DOHH2 (cell line): ENCODE measurements at regions not wholly inside any gene's neighbourhood (a gene's known extent, or its start where the extent isn't known, plus 50 kb on each side); places are given as distances from the start of the nearest gene placed in this dataset.
"Not testable (repeated sequence)": the region's sequence is repeated elsewhere in the genome, so short reads cannot be mapped to it uniquely, and the experiment has no call there.

Experiments
- H3F3A ChIP-seq: fragments of 200-600 bp; sonication (generic), shearing (Covaris generic); 2 replicates; pipeline ENCODE4 v1.6.0; 2016; ENCODE audit warnings: antibody characterized with exemption, mild to moderate bottlenecking; ENCODE audit not compliant: control insufficient read depth, insufficient read depth
- H3K27ac ChIP-seq: fragments of 200-600 bp; sonication (generic); 2 replicates; pipeline ENCODE4 v1.5.1; 2014; ENCODE audit warnings: low read depth, mild to moderate bottlenecking, low read length, moderate library complexity
- H3K27me3 ChIP-seq: fragments of 200-600 bp; sonication (generic); 2 replicates; pipeline ENCODE4 v1.6.1; 2014; ENCODE audit warnings: mild to moderate bottlenecking, low read length, mixed read lengths; ENCODE audit not compliant: control insufficient read depth
- H3K36me3 ChIP-seq: fragments of 200-600 bp; sonication (generic); 2 replicates; pipeline ENCODE4 v1.6.1; 2014; ENCODE audit warnings: mild to moderate bottlenecking, low read length, moderate library complexity, mixed read lengths; ENCODE audit not compliant: control insufficient read depth
- H3K4me1 ChIP-seq: fragments of 200-600 bp; sonication (generic); 2 replicates; pipeline ENCODE4 v1.6.1; 2014; ENCODE audit warnings: mild to moderate bottlenecking, low read length, mixed read lengths; ENCODE audit not compliant: control insufficient read depth
- H3K4me2 ChIP-seq: fragments of 200-600 bp; sonication (generic); 2 replicates; pipeline ENCODE4 v1.6.0; 2014; ENCODE audit warnings: mild to moderate bottlenecking, low read length, moderate library complexity
- H3K4me3 ChIP-seq: fragments of 200-600 bp; sonication (generic); 2 replicates; pipeline ENCODE4 v1.5.1; 2014; ENCODE audit warnings: mild to moderate bottlenecking, low read length, mixed read lengths
- H3K79me2 ChIP-seq: fragments of 200-600 bp; sonication (generic); 2 replicates; pipeline ENCODE4 v1.6.1; 2014; ENCODE audit warnings: mild to moderate bottlenecking, low read length, mixed read lengths; ENCODE audit not compliant: control insufficient read depth
- H3K9me2 ChIP-seq: fragments of 200-600 bp; sonication (generic); replicated peaks from 2 replicates; pipeline ENCODE4 v1.6.1; 2014; ENCODE audit warnings: mild to moderate bottlenecking, low read length, mixed read lengths; ENCODE audit not compliant: control insufficient read depth
- H3K9me3 ChIP-seq: fragments of 200-600 bp; sonication (generic); 2 replicates; pipeline ENCODE4 v1.6.1; 2014; ENCODE audit warnings: antibody characterized with exemption, low read length, mixed read lengths; ENCODE audit not compliant: control insufficient read depth, insufficient read depth
- H4K20me1 ChIP-seq: fragments of 200-600 bp; sonication (generic); 2 replicates; pipeline ENCODE4 v1.6.0; 2014; ENCODE audit warnings: low read depth, mild to moderate bottlenecking, antibody characterized with exemption, low read length, moderate library complexity; ENCODE audit not compliant: control insufficient read depth, insufficient read depth
- EZH2phosphoT487 ChIP-seq: fragments of 200-600 bp; sonication (generic); IDR thresholded peaks from 2 replicates; pipeline ENCODE4 v1.6.1; 2017; ENCODE audit warnings: borderline replicate concordance, mild to moderate bottlenecking, antibody characterized with exemption, low read length, moderate library complexity, mixed read lengths
- TF ChIP-seq, protein P1 (sequence below): fragments of 200-600 bp; sonication (generic); IDR thresholded peaks from one replicate; pipeline ENCODE4 v1.5.1; 2014; ENCODE audit warnings: antibody characterized with exemption, mild to moderate bottlenecking, low read depth, low read length; ENCODE audit not compliant: poor library complexity, severe bottlenecking

DNA sequence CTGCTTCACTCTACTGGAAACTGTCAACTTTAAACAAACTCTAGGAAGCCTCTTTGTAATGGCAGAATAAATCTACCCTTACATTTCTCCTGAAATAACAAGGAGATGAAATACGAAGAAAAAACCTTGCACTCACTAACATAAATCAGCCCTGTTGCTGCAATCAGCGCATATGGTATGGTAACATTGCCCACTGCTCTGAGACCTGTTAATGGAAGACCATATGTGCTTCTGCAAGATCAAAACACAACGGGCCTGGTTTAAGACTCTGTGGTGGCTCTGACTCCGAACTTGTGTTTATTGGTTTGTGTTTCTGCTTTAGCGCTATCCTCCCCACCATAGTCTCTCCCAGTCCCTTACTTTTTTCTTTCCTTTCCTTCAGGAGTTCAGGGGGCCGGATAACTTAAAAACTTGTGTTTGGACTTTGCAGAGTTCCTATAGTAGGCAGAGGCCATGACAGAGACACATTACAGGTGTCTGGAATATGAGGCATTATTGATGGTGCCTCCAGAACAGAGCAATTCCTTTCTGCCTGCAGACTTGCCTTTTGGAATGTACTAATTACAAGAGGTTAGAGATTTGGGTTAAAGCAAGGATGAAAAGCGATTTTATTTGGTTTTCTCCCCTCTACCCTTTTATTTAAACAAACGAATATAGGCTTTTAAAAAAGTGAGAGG is 110.8 kb downstream of the PSAT1 start:
- no peaks in the 10 kb centered on the region for H3K79me2 ChIP-seq
- H3K36me3 ChIP-seq = no peaks in the 10 kb centered on the region
- no peaks in the 10 kb centered on the region for H4K20me1 ChIP-seq
- H3F3A ChIP-seq = no peaks in the 10 kb centered on the region
- no peak overlapping the region for H3K4me3 ChIP-seq
- no peaks in the 10 kb centered on the region for H3K9me3 ChIP-seq
- H3K4me2 ChIP-seq = no peak overlapping the region
- no peaks in the 10 kb centered on the region for H3K4me1 ChIP-seq
- H3K27ac ChIP-seq = no peak overlapping the region
- TF ChIP-seq, protein P1, sequence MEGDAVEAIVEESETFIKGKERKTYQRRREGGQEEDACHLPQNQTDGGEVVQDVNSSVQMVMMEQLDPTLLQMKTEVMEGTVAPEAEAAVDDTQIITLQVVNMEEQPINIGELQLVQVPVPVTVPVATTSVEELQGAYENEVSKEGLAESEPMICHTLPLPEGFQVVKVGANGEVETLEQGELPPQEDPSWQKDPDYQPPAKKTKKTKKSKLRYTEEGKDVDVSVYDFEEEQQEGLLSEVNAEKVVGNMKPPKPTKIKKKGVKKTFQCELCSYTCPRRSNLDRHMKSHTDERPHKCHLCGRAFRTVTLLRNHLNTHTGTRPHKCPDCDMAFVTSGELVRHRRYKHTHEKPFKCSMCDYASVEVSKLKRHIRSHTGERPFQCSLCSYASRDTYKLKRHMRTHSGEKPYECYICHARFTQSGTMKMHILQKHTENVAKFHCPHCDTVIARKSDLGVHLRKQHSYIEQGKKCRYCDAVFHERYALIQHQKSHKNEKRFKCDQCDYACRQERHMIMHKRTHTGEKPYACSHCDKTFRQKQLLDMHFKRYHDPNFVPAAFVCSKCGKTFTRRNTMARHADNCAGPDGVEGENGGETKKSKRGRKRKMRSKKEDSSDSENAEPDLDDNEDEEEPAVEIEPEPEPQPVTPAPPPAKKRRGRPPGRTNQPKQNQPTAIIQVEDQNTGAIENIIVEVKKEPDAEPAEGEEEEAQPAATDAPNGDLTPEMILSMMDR = no peak
- TF ChIP-seq EZH2phosphoT487 = no peak
- no peaks in the 10 kb centered on the region for H3K27me3 ChIP-seq
- no peaks in the 10 kb centered on the region for H3K9me2 ChIP-seq

DNA sequence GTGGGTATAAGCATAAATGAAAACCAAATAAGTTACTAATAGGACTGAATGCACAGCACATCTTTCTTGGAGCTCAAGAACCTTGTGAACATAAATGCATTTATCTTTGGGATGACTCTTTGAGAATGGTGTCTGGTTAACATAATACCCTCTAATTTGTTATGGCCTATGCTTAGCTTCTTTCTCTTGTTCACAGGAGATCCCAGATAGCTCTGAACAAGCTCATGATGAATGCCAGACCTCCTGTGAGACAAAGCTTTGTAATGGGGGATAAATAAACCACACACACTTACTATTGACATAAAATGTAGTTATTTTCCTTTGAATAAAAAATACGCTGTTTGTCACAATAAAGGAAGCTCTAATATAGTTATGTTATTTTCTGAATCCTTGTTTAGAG is 111.5 kb downstream of the PSAT1 start:
- H3K36me3 ChIP-seq = no peaks in the 10 kb centered on the region
- no peak overlapping the region for H3K4me2 ChIP-seq
- no peaks in the 10 kb centered on the region for H3K27me3 ChIP-seq
- no peaks in the 10 kb centered on the region for H3K79me2 ChIP-seq
- no peaks in the 10 kb centered on the region for H4K20me1 ChIP-seq
- H3F3A ChIP-seq = no peaks in the 10 kb centered on the region
- no peaks in the 10 kb centered on the region for H3K9me2 ChIP-seq
- H3K4me1 ChIP-seq = no peaks in the 10 kb centered on the region
- no peak overlapping the region for H3K27ac ChIP-seq
- no peak for TF ChIP-seq EZH2phosphoT487
- TF ChIP-seq, protein P1 = no peak
- no peak overlapping the region for H3K4me3 ChIP-seq
- no peaks in the 10 kb centered on the region for H3K9me3 ChIP-seq

DNA sequence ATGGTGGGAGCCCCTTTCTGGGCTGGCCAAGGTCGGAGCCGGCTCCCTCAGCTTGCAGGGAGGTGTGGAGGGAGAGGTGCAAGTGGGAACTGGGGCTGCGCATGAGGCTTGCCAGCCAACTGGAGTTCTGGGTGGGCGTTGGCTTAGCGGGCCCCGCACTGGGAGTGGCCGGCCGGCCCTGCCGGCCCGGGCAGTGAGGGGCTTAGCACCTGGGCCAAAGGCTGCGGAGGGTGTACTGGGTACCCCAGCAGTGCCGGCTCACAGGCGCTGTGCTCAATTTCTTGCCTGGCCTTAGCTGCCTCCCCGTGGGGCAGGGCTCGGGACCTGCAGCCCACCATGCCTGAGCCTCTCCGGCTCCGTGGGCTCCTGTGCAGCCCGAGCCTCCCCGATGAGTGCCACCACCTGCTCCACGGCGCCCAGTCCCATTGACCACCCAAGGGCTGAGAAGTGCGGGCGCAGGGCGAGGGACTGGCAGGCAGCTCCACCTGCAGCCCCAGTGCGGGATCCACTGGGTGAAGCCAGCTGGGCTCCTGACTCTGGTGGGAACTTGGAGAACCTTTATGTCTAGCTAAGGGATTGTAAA is 113.1 kb downstream of the PSAT1 start:
- not testable (repeated sequence) for H3K4me3 ChIP-seq, H4K20me1 ChIP-seq, H3K27ac ChIP-seq, H3F3A ChIP-seq, H3K4me1 ChIP-seq, H3K27me3 ChIP-seq, H3K36me3 ChIP-seq, H3K4me2 ChIP-seq, H3K9me3 ChIP-seq, H3K79me2 ChIP-seq, H3K9me2 ChIP-seq

DNA sequence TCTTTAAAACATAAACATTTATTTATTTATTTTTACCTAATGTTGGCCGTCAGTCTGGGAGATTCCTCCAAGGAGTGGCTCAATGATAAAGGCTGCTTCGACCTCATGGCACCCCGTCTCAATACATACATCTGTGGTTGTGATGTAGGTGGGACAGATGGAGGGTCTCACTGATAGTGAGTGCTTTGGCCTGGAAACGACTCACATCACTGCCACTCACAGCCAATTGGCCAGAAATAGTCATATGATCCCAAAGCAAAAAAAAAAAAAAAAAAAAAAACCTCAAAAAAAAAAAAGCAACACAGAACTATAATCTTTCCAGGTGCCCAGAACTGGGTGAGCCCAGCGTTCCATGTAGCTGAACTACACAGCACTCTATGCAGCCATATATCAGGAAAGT is 125.4 kb downstream of the PSAT1 start:
- Histone ChIP-seq H4K20me1 (no peaks in the 10 kb centered on the region), H3K4me1 (no peaks in the 10 kb centered on the region), H3K4me2 (no peak overlapping the region), H3K79me2 (no peaks in the 10 kb centered on the region), H3K36me3 (no peaks in the 10 kb centered on the region), H3K27me3 (no peaks in the 10 kb centered on the region), H3K4me3 (no peak overlapping the region), H3K27ac (no peak overlapping the region), H3K9me2 (no peaks in the 10 kb centered on the region), H3F3A (no peaks in the 10 kb centered on the region), H3K9me3 (no peaks in the 10 kb centered on the region)
- TF ChIP-seq, protein P1 = no peak
- no peak for TF ChIP-seq EZH2phosphoT487
